Tibial artery (tissue), 4 donors: ENCODE measurements at regions not wholly inside any gene's neighbourhood (a gene's known extent, or its start where the extent isn't known, plus 50 kb on each side); places are given as distances from the start of the nearest gene placed in this dataset.

ENCODE experiments used
- DNase-seq, 2 donors: peaks; one replicate each; pipeline ENCODE4 v3.0.0-alpha.2; 2019
- H3K27ac ChIP-seq, 2 donors: fragments of 200-600 bp; sonication (generic) in 1 of 2; 1 replicate in 1 of 2; 2 replicates in 1 of 2; pipeline ENCODE4 v1.5.1; 2018 to 2019; ENCODE audit warnings: mild to moderate bottlenecking in 1 of 2
- H3K27me3 ChIP-seq, 2 donors: fragments of 200-600 bp; sonication (generic) in 1 of 2; one replicate each; pipeline versions ENCODE4 v1.5.1 to v1.6.0; 2016 to 2019
- H3K36me3 ChIP-seq, 3 donors: fragments of 200-600 bp; sonication (generic) in 2 of 3; one replicate each; pipeline ENCODE4 v1.5.1; 2016 to 2019; ENCODE audit warnings: mild to moderate bottlenecking in 2 of 3
- H3K4me1 ChIP-seq, 4 donors: fragments of 200-600 bp; sonication (generic) in 2 of 4; 1 replicate in 3 of 4; 2 replicates in 1 of 4; pipeline ENCODE4 v1.5.1; 2016 to 2019
- H3K4me3 ChIP-seq, 2 donors: fragments of 200-600 bp; sonication (generic) in 1 of 2; 1 replicate in 1 of 2; 2 replicates in 1 of 2; pipeline ENCODE4 v1.5.1; 2018 to 2019; ENCODE audit warnings: mild to moderate bottlenecking in 2 of 2
- H3K9me3 ChIP-seq, 3 donors: fragments of 200-600 bp; sonication (generic) in 1 of 3; one replicate each; pipeline ENCODE4 v1.5.1; 2016 to 2019
- intact Hi-C: fragments of 100-400 bp; cut with DNase I; formaldehyde crosslinking; loops from one replicate; pipeline ENCODE4 v1.15.0; 2023; ENCODE audit warnings: low total_unique reads
- TF ChIP-seq, protein P1 (sequence below), 2 experiments: fragments of 200-600 bp in 1 of 2; fragments of 450-650 bp in 1 of 2; IDR thresholded peaks; one replicate each; pipeline ENCODE4 v1.5.1; 2017 to 2019; ENCODE audit warnings: antibody characterized with exemption in 2 of 2, mild to moderate bottlenecking in 1 of 2, moderate library complexity in 1 of 2

DNA sequence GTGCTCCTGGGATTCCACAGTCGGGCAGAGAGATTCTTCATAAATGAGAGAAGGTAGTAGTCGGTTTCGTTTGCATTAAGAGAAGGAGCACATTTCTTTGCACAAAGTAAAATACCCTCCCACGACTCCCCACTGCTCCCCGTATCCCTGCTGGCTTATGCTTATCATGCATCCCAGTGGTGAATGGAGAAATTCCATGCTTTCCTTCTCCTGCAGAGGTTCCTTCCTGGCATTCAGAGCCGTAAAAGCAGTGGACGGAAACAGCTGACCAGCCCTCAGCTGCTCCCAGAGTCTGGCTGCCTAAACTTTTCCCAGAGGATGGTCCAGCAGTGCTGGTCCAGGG is 93.1 kb downstream of the C9orf152 start:
- Histone ChIP-seq H3K4me3 (no peak overlapping the region), H3K27ac (peak overlapping the region in 1 of 2 donors; percentile 20), H3K27me3 (no peaks in the 10 kb centered on the region), H3K36me3 (no peaks in the 10 kb centered on the region), H3K4me1 (peaks cover 0 to 43% (median 19%) of the 10 kb centered on the region in 4 donors), H3K9me3 (no peaks in the 10 kb centered on the region)
- DNase-seq: no peak
- intact Hi-C loops: no loop called here
- TF ChIP-seq, protein P1, sequence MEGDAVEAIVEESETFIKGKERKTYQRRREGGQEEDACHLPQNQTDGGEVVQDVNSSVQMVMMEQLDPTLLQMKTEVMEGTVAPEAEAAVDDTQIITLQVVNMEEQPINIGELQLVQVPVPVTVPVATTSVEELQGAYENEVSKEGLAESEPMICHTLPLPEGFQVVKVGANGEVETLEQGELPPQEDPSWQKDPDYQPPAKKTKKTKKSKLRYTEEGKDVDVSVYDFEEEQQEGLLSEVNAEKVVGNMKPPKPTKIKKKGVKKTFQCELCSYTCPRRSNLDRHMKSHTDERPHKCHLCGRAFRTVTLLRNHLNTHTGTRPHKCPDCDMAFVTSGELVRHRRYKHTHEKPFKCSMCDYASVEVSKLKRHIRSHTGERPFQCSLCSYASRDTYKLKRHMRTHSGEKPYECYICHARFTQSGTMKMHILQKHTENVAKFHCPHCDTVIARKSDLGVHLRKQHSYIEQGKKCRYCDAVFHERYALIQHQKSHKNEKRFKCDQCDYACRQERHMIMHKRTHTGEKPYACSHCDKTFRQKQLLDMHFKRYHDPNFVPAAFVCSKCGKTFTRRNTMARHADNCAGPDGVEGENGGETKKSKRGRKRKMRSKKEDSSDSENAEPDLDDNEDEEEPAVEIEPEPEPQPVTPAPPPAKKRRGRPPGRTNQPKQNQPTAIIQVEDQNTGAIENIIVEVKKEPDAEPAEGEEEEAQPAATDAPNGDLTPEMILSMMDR (IDR thresholded peaks at IDR 0.05): no peak

DNA sequence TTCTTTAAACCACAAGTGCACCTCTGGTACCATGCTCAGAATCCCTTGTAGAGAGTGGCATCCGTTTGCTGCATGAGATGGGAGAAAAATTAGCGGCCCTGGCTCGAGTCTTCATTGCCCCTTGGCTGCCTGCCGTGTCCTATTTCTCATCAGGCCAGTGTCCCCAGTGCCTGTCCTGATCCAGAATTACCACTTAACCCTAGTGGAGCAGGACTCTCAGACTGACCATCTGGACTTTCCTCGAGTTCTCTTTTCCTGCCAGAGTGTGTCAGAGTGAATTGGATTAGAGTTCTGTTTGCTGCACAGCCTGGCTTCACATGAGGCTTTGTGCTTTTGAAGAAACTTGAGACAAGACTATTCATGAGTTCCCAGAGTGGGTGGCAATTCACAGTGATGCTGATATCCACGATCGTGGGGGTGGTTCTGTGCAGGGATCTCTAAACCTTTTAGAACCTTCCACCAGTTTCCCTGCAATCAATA is 92.6 kb downstream of the C9orf152 start:
- intact Hi-C loops: no loop called here
- no peak for DNase-seq
- TF ChIP-seq, protein P1 (IDR thresholded peaks at IDR 0.05): no peak
- no peaks in the 10 kb centered on the region for H3K36me3 ChIP-seq
- peaks cover 0 to 37% (median 18%) of the 10 kb centered on the region in 4 donors for H3K4me1 ChIP-seq
- no peaks in the 10 kb centered on the region for H3K9me3 ChIP-seq
- H3K27ac ChIP-seq: peak overlapping the region; percentile 20 to 29
- H3K4me3 ChIP-seq: no peak overlapping the region
- H3K27me3 ChIP-seq: no peaks in the 10 kb centered on the region

DNA sequence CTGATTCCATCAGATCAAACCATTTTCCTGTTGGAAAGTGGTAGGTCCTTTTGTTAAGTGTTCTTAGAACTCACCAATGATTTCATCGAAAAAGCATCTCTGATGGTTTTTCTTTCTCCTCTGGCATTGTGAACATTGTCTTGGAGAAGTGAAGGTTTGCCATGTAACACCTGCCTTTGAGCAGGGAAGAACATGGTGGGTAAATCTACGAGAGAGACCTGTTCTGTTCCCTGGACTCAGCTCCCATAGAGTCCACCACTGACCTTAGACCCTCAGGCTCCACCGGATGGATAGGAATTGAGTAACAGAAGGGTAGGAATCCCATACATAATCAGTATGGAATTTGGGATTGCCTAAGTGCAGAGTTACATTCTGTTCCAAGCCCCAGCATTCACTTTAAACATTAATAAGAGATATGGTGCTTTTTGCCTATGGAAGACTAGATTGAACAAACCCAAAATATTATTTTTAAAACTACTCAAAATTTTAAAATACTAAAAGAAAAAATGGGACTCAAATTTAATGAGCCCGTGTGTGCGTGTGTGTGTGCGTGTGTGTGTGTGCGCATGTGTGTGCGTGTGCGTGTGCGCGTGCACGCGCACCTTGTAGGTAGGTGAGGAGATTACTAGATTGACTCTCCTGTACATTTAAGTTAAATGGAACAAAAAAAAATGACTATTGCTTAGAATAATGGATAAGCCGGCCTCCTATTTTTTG is 92.0 kb downstream of the C9orf152 start:
- TF ChIP-seq, protein P1 (IDR thresholded peaks at IDR 0.05): no peak
- no peak overlapping the region for H3K4me3 ChIP-seq
- peaks cover 0 to 36% (median 18%) of the 10 kb centered on the region in 4 donors for H3K4me1 ChIP-seq
- no peaks in the 10 kb centered on the region for H3K36me3 ChIP-seq
- no peaks in the 10 kb centered on the region for H3K27me3 ChIP-seq
- DNase-seq: no peak
- H3K27ac ChIP-seq: peak overlapping the region; percentile 20 to 29
- H3K9me3 ChIP-seq: no peaks in the 10 kb centered on the region
- intact Hi-C loops: no loop called here

DNA sequence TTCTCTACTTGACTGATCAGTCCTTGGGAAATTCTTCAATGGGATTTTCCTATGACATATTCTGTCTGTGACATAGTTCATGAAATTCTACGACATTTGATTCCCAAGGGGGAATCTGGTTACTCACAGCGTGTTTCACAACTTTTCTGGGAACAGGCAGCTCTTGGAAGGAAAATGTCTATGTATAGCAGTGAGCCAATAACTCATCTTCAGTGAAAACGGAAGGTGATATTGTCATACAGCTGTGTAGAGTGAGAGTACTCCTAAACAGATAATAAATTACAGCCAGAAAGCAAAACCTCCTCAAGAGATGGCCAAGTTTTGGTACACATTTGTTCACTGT is 91.4 kb downstream of the C9orf152 start:
- DNase-seq: no peak
- Histone ChIP-seq H3K27ac (peak overlapping the region in 1 of 2 donors; percentile 20), H3K27me3 (no peaks in the 10 kb centered on the region), H3K36me3 (no peaks in the 10 kb centered on the region), H3K4me1 (peaks cover 0 to 36% (median 18%) of the 10 kb centered on the region in 4 donors), H3K9me3 (no peaks in the 10 kb centered on the region), H3K4me3 (no peak overlapping the region)
- TF ChIP-seq, protein P1 (IDR thresholded peaks at IDR 0.05): no peak
- intact Hi-C loops: no loop called here

DNA sequence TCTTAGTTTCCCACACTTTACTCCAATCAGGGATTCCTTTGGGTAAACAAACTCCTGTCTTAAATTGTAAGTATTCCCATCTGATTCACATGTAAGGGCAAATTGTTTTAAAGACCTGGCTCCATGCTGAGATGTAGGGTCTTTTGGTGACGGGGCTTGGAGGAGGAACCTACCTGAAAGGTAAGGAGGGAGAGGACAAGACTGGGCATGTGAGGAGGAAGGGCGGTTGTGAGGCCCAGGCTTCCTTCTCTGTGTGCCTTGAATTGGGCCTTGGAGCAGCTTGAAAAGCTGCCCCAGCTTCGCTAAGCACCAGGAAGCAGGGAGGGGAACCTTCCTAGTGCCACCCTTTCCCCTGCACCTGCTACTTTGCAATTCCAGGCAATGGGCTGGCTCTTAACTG is 86.8 kb downstream of the C9orf152 start:
- H3K27me3 ChIP-seq: no peaks in the 10 kb centered on the region
- no peaks in the 10 kb centered on the region for H3K36me3 ChIP-seq
- no peak overlapping the region for H3K27ac ChIP-seq
- peaks cover 0 to 45% (median 24%) of the 10 kb centered on the region in 4 donors for H3K4me1 ChIP-seq
- intact Hi-C loops: loop anchor here (10.0 kb wide), 1 partner anchor 1834 kb away; no protein-coding TSS in a partner anchor
- no peak overlapping the region for H3K4me3 ChIP-seq
- no peaks in the 10 kb centered on the region for H3K9me3 ChIP-seq
- no peak for DNase-seq
- TF ChIP-seq, protein P1 (IDR thresholded peaks at IDR 0.05): no peak
